Esophagus muscularis mucosa (tissue), 4 donors: ENCODE measurements at regions not wholly inside any gene's neighbourhood (a gene's known extent, or its start where the extent isn't known, plus 50 kb on each side); places are given as distances from the start of the nearest gene placed in this dataset.
"Not testable (repeated sequence)": the region's sequence is repeated elsewhere in the genome, so short reads cannot be mapped to it uniquely, and the experiment has no call there.

Experiments used
- CTCF ChIP-seq, 3 experiments: fragments of 200-600 bp in 2 of 3; fragments of 450-650 bp in 1 of 3; sonication (generic) in 2 of 3; IDR thresholded peaks; one replicate each; pipeline ENCODE4 v1.5.1; 2017 to 2019; ENCODE audit warnings: antibody characterized with exemption in 3 of 3, mild to moderate bottlenecking in 2 of 3, moderate library complexity in 1 of 3
- EP300 ChIP-seq: sonication (generic); formaldehyde crosslinking; IDR thresholded peaks from one replicate; pipeline ENCODE4 v1.6.1; 2017; ENCODE audit warnings: antibody characterized with exemption
- POLR2A ChIP-seq: fragments of 450-650 bp; IDR thresholded peaks from one replicate; pipeline ENCODE4 v1.6.1; 2017; ENCODE audit warnings: antibody characterized with exemption, moderate library complexity, mild to moderate bottlenecking, low read depth
- POLR2AphosphoS5 ChIP-seq, 2 donors: sonication (generic); formaldehyde crosslinking; IDR thresholded peaks; one replicate each; pipeline ENCODE4 v1.6.1; 2017; ENCODE audit warnings: antibody characterized with exemption in 2 of 2

GRCh38 chr10:46753763-46754162 lies 157.5 kb upstream of the PTPN20 start:
- TF ChIP-seq CTCF (IDR thresholded peaks at IDR 0.05); POLR2A; EP300; POLR2AphosphoS5 (IDR thresholded peaks at IDR 0.05): not testable (repeated sequence)
